NOMO-1 treated with DMSO at 0.1 percent for 48 hours (cell line): ENCODE measurements at regions not wholly inside any gene's neighbourhood (a gene's known extent, or its start where the extent isn't known, plus 50 kb on each side); places are given as distances from the start of the nearest gene placed in this dataset.

Experiments
- DNase-seq: peaks from one replicate; lab custom pipeline; 2025; ENCODE audit not compliant: unreplicated experiment; lab: John Stamatoyannopoulos, UW

- no peak for DNase-seq
Observed at GRCh38 chr10:70966646-70967553, 78.5 kb upstream of the PCBD1 start.

GRCh38 chr10:70967591-70968587, 79.5 kb upstream of the PCBD1 start:
- no peak for DNase-seq

GRCh38 chr10:70969188-70969587, 80.8 kb upstream of the PCBD1 start:
- DNase-seq, result no peak

GRCh38 chr10:70970830-70971229, 82.5 kb upstream of the PCBD1 start:
- DNase-seq, result no peak

GRCh38 chr10:70973275-70973674, 84.9 kb upstream of the PCBD1 start:
- no peak for DNase-seq

- no peak for DNase-seq
Observed at GRCh38 chr10:70974351-70974901, 86.1 kb upstream of the PCBD1 start.

- DNase-seq, result no peak
Observed at GRCh38 chr10:70974920-70975319, 86.6 kb upstream of the PCBD1 start.

- no peak for DNase-seq
Observed at GRCh38 chr10:70976063-70976695, 87.8 kb upstream of the PCBD1 start.

GRCh38 chr10:70977625-70978024, 89.3 kb upstream of the PCBD1 start:
- DNase-seq, result no peak

GRCh38 chr10:70978181-70978580, 89.8 kb upstream of the PCBD1 start:
- no peak for DNase-seq

- DNase-seq, result no peak
Observed at GRCh38 chr10:70978816-70979480, 90.6 kb upstream of the PCBD1 start.

GRCh38 chr10:70980687-70981086, 92.3 kb upstream of the PCBD1 start:
- DNase-seq, result no peak

GRCh38 chr10:70981171-70981836, 92.9 kb upstream of the PCBD1 start:
- DNase-seq, result no peak

- no peak for DNase-seq
Observed at GRCh38 chr10:70981936-70982335, 93.6 kb upstream of the PCBD1 start.

- DNase-seq, result peak; percentile 28
Observed at GRCh38 chr10:70982443-70982842, 94.1 kb upstream of the PCBD1 start.

GRCh38 chr10:70984986-70985722, 96.8 kb upstream of the PCBD1 start:
- no peak for DNase-seq

- DNase-seq, result peak; percentile 18
Observed at GRCh38 chr10:70985824-70986622, 97.7 kb upstream of the PCBD1 start.

GRCh38 chr10:70986623-70986950, 98.2 kb upstream of the PCBD1 start:
- no peak for DNase-seq
